Endodermal cell (in vitro differentiated cells): ENCODE measurements at regions not wholly inside any gene's neighbourhood (a gene's known extent, or its start where the extent isn't known, plus 50 kb on each side); places are given as distances from the start of the nearest gene placed in this dataset.

Source experiments
- DNase-seq: peaks from one replicate; pipeline ENCODE4 v3.0.0-alpha.2; 2017
- H3K27ac ChIP-seq: 2 replicates; pipeline ENCODE4 v1.5.1; 2013; ENCODE audit warnings: mild to moderate bottlenecking, low read depth, low read length, moderate library complexity
- H3K27me3 ChIP-seq: 2 replicates; pipeline ENCODE4 v1.6.1; 2013; ENCODE audit warnings: mild to moderate bottlenecking, low read length, moderate library complexity; ENCODE audit not compliant: insufficient read depth, control insufficient read depth, poor library complexity, severe bottlenecking
- H3K36me3 ChIP-seq: 2 replicates; pipeline ENCODE4 v1.7.0; 2013; ENCODE audit warnings: mild to moderate bottlenecking, low read length, moderate library complexity; ENCODE audit not compliant: control insufficient read depth, insufficient read depth
- H3K4me1 ChIP-seq: one replicate; pipeline ENCODE4 v1.7.0; 2013; ENCODE audit warnings: low read length; ENCODE audit not compliant: control insufficient read depth, insufficient read depth
- H3K4me3 ChIP-seq: 2 replicates; pipeline ENCODE4 v1.5.1; 2013; ENCODE audit warnings: mild to moderate bottlenecking, low read length, moderate library complexity
- H3K9ac ChIP-seq: 2 replicates; pipeline ENCODE4 v1.6.1; 2013; ENCODE audit warnings: mild to moderate bottlenecking, low read length, moderate library complexity; ENCODE audit not compliant: poor library complexity, severe bottlenecking; ENCODE audit errors: extremely low read depth
- H3K9me3 ChIP-seq: 2 replicates; pipeline ENCODE4 v1.6.1; 2013; ENCODE audit warnings: mild to moderate bottlenecking, low read length, moderate library complexity; ENCODE audit not compliant: control insufficient read depth
- H3K27ac Mint-ChIP-seq: 2 replicates; pipeline ENCODE4 v1.8.0; 2020; ENCODE audit warnings: mixed read lengths
- H3K27me3 Mint-ChIP-seq: 2 replicates; pipeline ENCODE4 v1.8.0; 2021; ENCODE audit warnings: mild to moderate bottlenecking, mixed read lengths; ENCODE audit not compliant: insufficient read depth
- H3K36me3 Mint-ChIP-seq: 2 replicates; pipeline ENCODE4 v1.8.0; 2020; ENCODE audit warnings: low read depth, mixed read lengths
- H3K4me1 Mint-ChIP-seq: 2 replicates; pipeline ENCODE4 v1.8.0; 2020; ENCODE audit warnings: mixed read lengths
- H3K4me3 Mint-ChIP-seq: 2 replicates; pipeline ENCODE4 v1.8.0; 2020; ENCODE audit warnings: mild to moderate bottlenecking, moderate library complexity, mixed read lengths
- H3K9me3 Mint-ChIP-seq: 2 replicates; pipeline ENCODE4 v1.8.0; 2020; ENCODE audit warnings: mild to moderate bottlenecking, mixed read lengths
- CTCF ChIP-seq: fragments of 200-600 bp; sonication (generic); conservative IDR thresholded peaks from 2 replicates; pipeline ENCODE4 v1.5.0; 2021; ENCODE audit warnings: antibody characterized with exemption, mild to moderate bottlenecking
- WGBS, 2 experiments: methylation state at CpG; one replicate each; pipeline versions ENCODE4 v1.1.5 to v1.1.7; 2013; ENCODE audit warnings: missing lambda C conversion rate in 2 of 2, mixed read lengths in 1 of 2; ENCODE audit not compliant: insufficient coverage in 1 of 2, insufficient read length in 1 of 2; 5-methylcytosine and 5-hydroxymethylcytosine counted together

GRCh38 chr10:44201656-44202055 is 183.2 kb downstream of the CXCL12 start:
- Histone ChIP-seq H3K9me3 (no peaks in the 10 kb centered on the region), H3K27ac (no peak overlapping the region), H3K4me3 (no peak overlapping the region), H3K9ac (no peak overlapping the region), H3K27me3 (no peaks in the 10 kb centered on the region), H3K4me1 (peaks cover 4% of the 10 kb centered on the region), H3K36me3 (no peaks in the 10 kb centered on the region)
- Mint-ChIP-seq H3K36me3 (no peaks in the 10 kb centered on the region), H3K4me3 (no peak overlapping the region), H3K27me3 (no peaks in the 10 kb centered on the region), H3K27ac (no peak overlapping the region), H3K4me1 (peaks cover 14% of the 10 kb centered on the region), H3K9me3 (peaks cover 14% of the 10 kb centered on the region)
- WGBS, 2 experiments = 83 to 92% methylated on average over 2 of the region's 2 CpGs
- TF ChIP-seq CTCF = no peak
- DNase-seq = no peak

- Mint-ChIP-seq H3K4me1 (peaks cover 11% of the 10 kb centered on the region), H3K36me3 (no peaks in the 10 kb centered on the region), H3K4me3 (no peak overlapping the region), H3K27me3 (no peaks in the 10 kb centered on the region), H3K9me3 (peaks cover 14% of the 10 kb centered on the region), H3K27ac (no peak overlapping the region)
- Histone ChIP-seq H3K4me3 (no peak overlapping the region), H3K4me1 (peaks cover 4% of the 10 kb centered on the region), H3K27me3 (no peaks in the 10 kb centered on the region), H3K36me3 (no peaks in the 10 kb centered on the region), H3K27ac (no peak overlapping the region), H3K9ac (no peak overlapping the region), H3K9me3 (no peaks in the 10 kb centered on the region)
- TF ChIP-seq CTCF = no peak
- no peak for DNase-seq
- 96 to 100% methylated on average over 2 to 6 of the region's 6 CpGs for WGBS, 2 experiments
Measured at GRCh38 chr10:44201011-44201410, 183.9 kb downstream of the CXCL12 start.

DNA sequence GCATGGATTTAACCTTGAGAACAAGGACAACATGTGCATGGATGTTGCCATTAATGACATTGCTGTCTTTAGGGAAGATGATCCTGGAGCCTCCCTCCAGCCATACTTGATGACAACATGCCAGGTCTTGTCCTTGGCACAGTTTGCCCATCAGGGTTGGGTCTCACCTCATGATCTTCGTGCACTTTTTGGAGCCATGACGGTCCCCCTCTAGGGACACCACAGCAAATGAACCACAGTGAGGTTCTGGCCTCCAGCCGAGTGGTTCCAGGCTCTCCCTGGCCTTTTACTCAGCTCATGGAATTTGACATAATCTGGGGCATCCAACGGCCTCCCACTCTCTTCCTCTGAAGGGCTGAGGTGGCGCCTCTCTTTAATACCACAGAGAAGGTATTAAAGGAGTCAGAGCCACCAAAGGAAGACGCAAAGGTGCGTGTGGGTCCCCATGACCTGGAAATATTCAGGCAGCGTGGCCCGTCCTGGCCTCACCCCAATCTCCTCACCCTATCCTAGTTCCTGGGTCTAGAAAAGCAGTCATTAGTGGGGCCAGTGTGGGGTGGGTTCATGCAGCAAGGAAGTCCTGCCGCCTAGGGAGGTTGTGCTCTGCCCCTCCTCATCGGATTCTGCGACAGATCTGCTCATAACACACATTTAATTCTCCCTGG is 184.8 kb downstream of the CXCL12 start:
- H3K27ac Mint-ChIP-seq = no peak overlapping the region
- H3K27me3 Mint-ChIP-seq = no peaks in the 10 kb centered on the region
- no peaks in the 10 kb centered on the region for H3K36me3 ChIP-seq
- WGBS, 2 experiments = 91 to 94% methylated on average over 4 to 12 of the region's 12 CpGs
- no peak overlapping the region for H3K9ac ChIP-seq
- H3K27me3 ChIP-seq = no peaks in the 10 kb centered on the region
- DNase-seq = no peak
- no peaks in the 10 kb centered on the region for H3K9me3 ChIP-seq
- H3K36me3 Mint-ChIP-seq = no peaks in the 10 kb centered on the region
- no peak for TF ChIP-seq CTCF
- H3K4me1 Mint-ChIP-seq = peaks cover 3% of the 10 kb centered on the region
- H3K9me3 Mint-ChIP-seq = peaks cover 14% of the 10 kb centered on the region
- no peak overlapping the region for H3K27ac ChIP-seq
- H3K4me3 ChIP-seq = no peak overlapping the region
- no peak overlapping the region for H3K4me3 Mint-ChIP-seq
- H3K4me1 ChIP-seq = peaks cover under 1% of the 10 kb centered on the region
